ENCODE measurements at regions not wholly inside any gene's neighbourhood (a gene's known extent, or its start where the extent isn't known, plus 50 kb on each side); places are given as distances from the start of the nearest gene placed in this dataset.

- Histone ChIP-seq H3K36me3 (ENCODE audit: insufficient read depth) (no peaks in the 10 kb centered on the region), H3K27ac (no peak overlapping the region), H3K9ac (no peak overlapping the region), H3K4me3 (IDR thresholded peaks at IDR 0.05; ENCODE audit: insufficient read depth, low read depth, low read length) (no peak overlapping the region), H4K20me1 (ENCODE audit: insufficient read depth) (no peaks in the 10 kb centered on the region), H3K79me2 (ENCODE audit: insufficient read depth, low read depth) (no peaks in the 10 kb centered on the region), H3K4me1 (ENCODE audit: low read depth, poor library complexity, severe bottlenecking) (no peaks in the 10 kb centered on the region), H3K27me3 (ENCODE audit: insufficient read depth, low read depth) (no peaks in the 10 kb centered on the region), H3K4me2 (no peak overlapping the region), H2AFZ (ENCODE audit: low read depth) (no peak overlapping the region)
- no peak for TF ChIP-seq CTCF (conservative IDR thresholded peaks at IDR 0.05; ENCODE audit: low read depth, low read length)
These were observed 355.7 kb upstream of the GNPDA2 start for GRCh38 chr4:45082101-45082500.

- Histone ChIP-seq H4K20me1 (ENCODE audit: insufficient read depth) (no peaks in the 10 kb centered on the region), H3K4me1 (ENCODE audit: low read depth, poor library complexity, severe bottlenecking) (no peaks in the 10 kb centered on the region), H3K27me3 (ENCODE audit: insufficient read depth, low read depth) (no peaks in the 10 kb centered on the region), H3K9ac (no peak overlapping the region), H3K4me2 (no peak overlapping the region), H3K79me2 (ENCODE audit: insufficient read depth, low read depth) (no peaks in the 10 kb centered on the region), H3K4me3 (IDR thresholded peaks at IDR 0.05; ENCODE audit: insufficient read depth, low read depth, low read length) (no peak overlapping the region), H3K36me3 (ENCODE audit: insufficient read depth) (no peaks in the 10 kb centered on the region), H3K27ac (no peak overlapping the region), H2AFZ (ENCODE audit: low read depth) (no peak overlapping the region)
- TF ChIP-seq CTCF (conservative IDR thresholded peaks at IDR 0.05; ENCODE audit: low read depth, low read length), result no peak
These were observed 353.3 kb upstream of the GNPDA2 start for GRCh38 chr4:45079616-45080015.

- Histone ChIP-seq H2AFZ (ENCODE audit: low read depth) (no peak overlapping the region), H3K36me3 (ENCODE audit: insufficient read depth) (no peaks in the 10 kb centered on the region), H3K27me3 (ENCODE audit: insufficient read depth, low read depth) (no peaks in the 10 kb centered on the region), H3K79me2 (ENCODE audit: insufficient read depth, low read depth) (no peaks in the 10 kb centered on the region), H3K27ac (no peak overlapping the region), H4K20me1 (ENCODE audit: insufficient read depth) (no peaks in the 10 kb centered on the region), H3K4me3 (IDR thresholded peaks at IDR 0.05; ENCODE audit: insufficient read depth, low read depth, low read length) (no peak overlapping the region), H3K4me2 (no peak overlapping the region), H3K4me1 (ENCODE audit: low read depth, poor library complexity, severe bottlenecking) (no peaks in the 10 kb centered on the region), H3K9ac (no peak overlapping the region)
- TF ChIP-seq CTCF (conservative IDR thresholded peaks at IDR 0.05; ENCODE audit: low read depth, low read length), result no peak
These were observed 351.8 kb upstream of the GNPDA2 start for GRCh38 chr4:45078201-45078600.

GRCh38 chr4:45072981-45073380 is 346.6 kb upstream of the GNPDA2 start:
- H3K27ac ChIP-seq, result no peak overlapping the region
- no peaks in the 10 kb centered on the region for H3K36me3 ChIP-seq (ENCODE audit: insufficient read depth)
- no peak for TF ChIP-seq CTCF (conservative IDR thresholded peaks at IDR 0.05; ENCODE audit: low read depth, low read length)
- H3K27me3 ChIP-seq (ENCODE audit: insufficient read depth, low read depth), result no peaks in the 10 kb centered on the region
- H2AFZ ChIP-seq (ENCODE audit: low read depth), result no peak overlapping the region
- no peaks in the 10 kb centered on the region for H4K20me1 ChIP-seq (ENCODE audit: insufficient read depth)
- H3K4me3 ChIP-seq (IDR thresholded peaks at IDR 0.05; ENCODE audit: insufficient read depth, low read depth, low read length), result no peak overlapping the region
- H3K79me2 ChIP-seq (ENCODE audit: insufficient read depth, low read depth), result no peaks in the 10 kb centered on the region
- H3K9ac ChIP-seq, result no peak overlapping the region
- no peak overlapping the region for H3K4me2 ChIP-seq
- no peaks in the 10 kb centered on the region for H3K4me1 ChIP-seq (ENCODE audit: low read depth, poor library complexity, severe bottlenecking)

GRCh38 chr4:45064741-45065140 is 338.4 kb upstream of the GNPDA2 start:
- Histone ChIP-seq H3K36me3 (ENCODE audit: insufficient read depth) (no peaks in the 10 kb centered on the region), H3K4me1 (ENCODE audit: low read depth, poor library complexity, severe bottlenecking) (no peaks in the 10 kb centered on the region), H3K4me2 (no peak overlapping the region), H3K27ac (no peak overlapping the region), H3K27me3 (ENCODE audit: insufficient read depth, low read depth) (no peaks in the 10 kb centered on the region), H3K4me3 (IDR thresholded peaks at IDR 0.05; ENCODE audit: insufficient read depth, low read depth, low read length) (no peak overlapping the region), H4K20me1 (ENCODE audit: insufficient read depth) (no peaks in the 10 kb centered on the region), H2AFZ (ENCODE audit: low read depth) (no peak overlapping the region), H3K9ac (no peak overlapping the region), H3K79me2 (ENCODE audit: insufficient read depth, low read depth) (no peaks in the 10 kb centered on the region)
- TF ChIP-seq CTCF (conservative IDR thresholded peaks at IDR 0.05; ENCODE audit: low read depth, low read length), result no peak

Data from KMS-11 (cell line).